ENCODE measurements at regions not wholly inside any gene's neighbourhood (a gene's known extent, or its start where the extent isn't known, plus 50 kb on each side); places are given as distances from the start of the nearest gene placed in this dataset.

DNA sequence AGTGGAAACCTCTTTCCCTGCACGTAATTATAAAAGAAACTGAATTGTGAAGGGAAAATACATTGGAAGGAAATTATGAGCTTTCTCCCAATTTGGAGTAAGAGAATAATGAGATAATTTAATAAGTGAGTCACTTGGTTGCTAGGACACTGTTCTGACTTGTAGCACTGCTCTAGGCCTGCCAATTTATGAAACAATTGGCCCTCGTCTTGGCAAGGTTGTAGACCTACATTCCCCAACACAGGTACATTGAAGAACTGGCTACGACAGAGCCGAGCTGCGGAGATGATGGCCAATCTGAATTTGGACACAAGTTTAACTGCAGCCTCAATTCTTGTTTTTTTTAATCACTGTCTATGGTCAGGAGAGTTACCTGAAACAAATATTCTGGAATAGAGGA, 674.1 kb downstream of the MECOM start:
- Histone ChIP-seq H3K4me3 (no peak overlapping the region), H3K36me3 (replicated peaks in 1 of 2) (no peaks in the 10 kb centered on the region), H3K9me3 (replicated peaks in 1 of 3) (no peaks in the 10 kb centered on the region), H3K4me1 (replicated peaks in 1 of 2) (no peaks in the 10 kb centered on the region), H3K27ac (no peak overlapping the region), H3K27me3 (no peaks in the 10 kb centered on the region)
- WGBS, 4 donors, result 70 to 83% (median 76%) methylated on average over 5 of the region's 5 CpGs
- TF ChIP-seq POLR2A (IDR thresholded peaks at IDR 0.05), result no peak
- TF ChIP-seq, protein P1, sequence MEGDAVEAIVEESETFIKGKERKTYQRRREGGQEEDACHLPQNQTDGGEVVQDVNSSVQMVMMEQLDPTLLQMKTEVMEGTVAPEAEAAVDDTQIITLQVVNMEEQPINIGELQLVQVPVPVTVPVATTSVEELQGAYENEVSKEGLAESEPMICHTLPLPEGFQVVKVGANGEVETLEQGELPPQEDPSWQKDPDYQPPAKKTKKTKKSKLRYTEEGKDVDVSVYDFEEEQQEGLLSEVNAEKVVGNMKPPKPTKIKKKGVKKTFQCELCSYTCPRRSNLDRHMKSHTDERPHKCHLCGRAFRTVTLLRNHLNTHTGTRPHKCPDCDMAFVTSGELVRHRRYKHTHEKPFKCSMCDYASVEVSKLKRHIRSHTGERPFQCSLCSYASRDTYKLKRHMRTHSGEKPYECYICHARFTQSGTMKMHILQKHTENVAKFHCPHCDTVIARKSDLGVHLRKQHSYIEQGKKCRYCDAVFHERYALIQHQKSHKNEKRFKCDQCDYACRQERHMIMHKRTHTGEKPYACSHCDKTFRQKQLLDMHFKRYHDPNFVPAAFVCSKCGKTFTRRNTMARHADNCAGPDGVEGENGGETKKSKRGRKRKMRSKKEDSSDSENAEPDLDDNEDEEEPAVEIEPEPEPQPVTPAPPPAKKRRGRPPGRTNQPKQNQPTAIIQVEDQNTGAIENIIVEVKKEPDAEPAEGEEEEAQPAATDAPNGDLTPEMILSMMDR (IDR thresholded peaks at IDR 0.05), result no peak
- DNase-seq, result no peak
- intact Hi-C loops (cut with DNase I), result no loop called here

- WGBS, 4 donors, result 66 to 78% (median 75%) methylated on average over 1 of the region's 1 CpG
- Histone ChIP-seq H3K27ac (no peak overlapping the region), H3K27me3 (no peaks in the 10 kb centered on the region), H3K36me3 (replicated peaks in 1 of 2) (no peaks in the 10 kb centered on the region), H3K4me1 (replicated peaks in 1 of 2) (no peaks in the 10 kb centered on the region), H3K9me3 (replicated peaks in 1 of 3) (no peaks in the 10 kb centered on the region), H3K4me3 (no peak overlapping the region)
- no peak for DNase-seq
- no peak for TF ChIP-seq POLR2A (IDR thresholded peaks at IDR 0.05)
- intact Hi-C loops (cut with DNase I), result no loop called here
Observed at GRCh38 chr3:168988853-168989252, 674.7 kb downstream of the MECOM start.

DNA sequence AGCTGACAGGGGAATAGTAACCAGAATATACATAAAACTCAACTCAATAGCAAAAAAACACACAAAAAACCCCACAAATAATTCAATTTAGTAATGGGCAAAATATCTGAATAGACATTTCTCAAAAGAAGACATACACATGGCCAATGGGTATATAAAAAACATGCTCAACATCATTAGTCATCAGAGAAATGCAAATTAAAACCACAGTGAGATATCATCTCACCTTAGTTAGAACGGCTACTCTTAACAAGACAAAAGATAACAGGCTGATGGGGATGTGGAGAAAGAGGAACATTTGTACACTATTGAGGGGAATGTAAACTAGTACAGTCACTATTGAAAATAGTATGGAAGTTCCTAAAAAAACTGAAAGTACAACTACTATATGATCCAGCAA, 678.6 kb downstream of the MECOM start:
- Histone ChIP-seq H3K36me3 (replicated peaks in 1 of 2) (no peaks in the 10 kb centered on the region), H3K9me3 (replicated peaks in 1 of 3) (no peaks in the 10 kb centered on the region), H3K27me3 (no peaks in the 10 kb centered on the region), H3K4me1 (replicated peaks in 1 of 2) (no peaks in the 10 kb centered on the region), H3K4me3 (no peak overlapping the region), H3K27ac (no peak overlapping the region)
- intact Hi-C loops (cut with DNase I), result no loop called here
- no peak for TF ChIP-seq POLR2A (IDR thresholded peaks at IDR 0.05)
- TF ChIP-seq, protein P1 (IDR thresholded peaks at IDR 0.05), result no peak
- WGBS, 4 donors, result 64 to 88% (median 81%) methylated on average over 1 of the region's 1 CpG
- no peak for DNase-seq

- H3K9me3 ChIP-seq (replicated peaks in 1 of 3), result no peaks in the 10 kb centered on the region
- no peak for TF ChIP-seq POLR2A (IDR thresholded peaks at IDR 0.05)
- TF ChIP-seq, protein P1 (IDR thresholded peaks at IDR 0.05), result no peak
- DNase-seq, result no peak
- no peaks in the 10 kb centered on the region for H3K36me3 ChIP-seq (replicated peaks in 1 of 2)
- H3K4me3 ChIP-seq, result no peak overlapping the region
- no peaks in the 10 kb centered on the region for H3K4me1 ChIP-seq (replicated peaks in 1 of 2)
- 63 to 82% (median 70%) methylated on average over 1 of the region's 1 CpG for WGBS, 4 donors
- intact Hi-C loops (cut with DNase I), result no loop called here
- H3K27me3 ChIP-seq, result no peaks in the 10 kb centered on the region
- H3K27ac ChIP-seq, result no peak overlapping the region
Observed at GRCh38 chr3:168983046-168983445, 680.5 kb downstream of the MECOM start.

DNA sequence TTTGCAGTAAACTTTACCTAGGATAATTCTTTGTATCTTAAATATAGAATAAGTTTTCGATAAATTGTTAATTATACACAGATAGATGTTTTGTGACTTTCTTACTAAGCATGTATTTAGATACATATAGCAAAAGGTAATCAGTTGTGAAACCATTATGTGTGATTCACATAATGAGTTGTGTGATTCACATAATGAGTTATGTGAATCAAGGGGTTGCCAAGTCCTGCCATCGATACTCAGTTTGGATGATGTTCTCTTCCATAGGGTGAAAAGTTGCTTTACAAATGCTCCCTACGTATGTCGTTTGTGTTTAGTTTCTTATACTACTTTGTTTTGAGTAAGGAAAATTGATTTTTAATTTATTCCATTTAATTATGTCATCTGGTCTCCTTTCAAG, 682.1 kb downstream of the MECOM start:
- no peaks in the 10 kb centered on the region for H3K4me1 ChIP-seq (replicated peaks in 1 of 2)
- no peak overlapping the region for H3K4me3 ChIP-seq
- TF ChIP-seq POLR2A (IDR thresholded peaks at IDR 0.05), result no peak
- TF ChIP-seq, protein P1 (IDR thresholded peaks at IDR 0.05), result no peak
- H3K36me3 ChIP-seq (replicated peaks in 1 of 2), result no peaks in the 10 kb centered on the region
- H3K9me3 ChIP-seq (replicated peaks in 1 of 3), result no peaks in the 10 kb centered on the region
- intact Hi-C loops (cut with DNase I), result no loop called here
- H3K27ac ChIP-seq, result no peak overlapping the region
- DNase-seq, result no peak
- 72 to 82% (median 78%) methylated on average over 4 of the region's 4 CpGs for WGBS, 4 donors
- H3K27me3 ChIP-seq, result no peaks in the 10 kb centered on the region

Measured in adrenal gland (tissue), 9 donors.